AG08395 (cell line): ENCODE measurements at regions not wholly inside any gene's neighbourhood (a gene's known extent, or its start where the extent isn't known, plus 50 kb on each side); places are given as distances from the start of the nearest gene placed in this dataset.
A peak's percentile ranks its signal among the peaks of the same experiment; 100 is the strongest.
"Not testable (repeated sequence)": the region's sequence is repeated elsewhere in the genome, so short reads cannot be mapped to it uniquely, and the experiment has no call there.

Source experiments
- DNase-seq: peaks from one replicate; pipeline ENCODE4 v3.0.0; 2012; ENCODE audit warnings: mixed read lengths, low spot score

GRCh38 chr6:74715355-74716085, 490.3 kb downstream of the COL12A1 start:
- no peak for DNase-seq

DNA sequence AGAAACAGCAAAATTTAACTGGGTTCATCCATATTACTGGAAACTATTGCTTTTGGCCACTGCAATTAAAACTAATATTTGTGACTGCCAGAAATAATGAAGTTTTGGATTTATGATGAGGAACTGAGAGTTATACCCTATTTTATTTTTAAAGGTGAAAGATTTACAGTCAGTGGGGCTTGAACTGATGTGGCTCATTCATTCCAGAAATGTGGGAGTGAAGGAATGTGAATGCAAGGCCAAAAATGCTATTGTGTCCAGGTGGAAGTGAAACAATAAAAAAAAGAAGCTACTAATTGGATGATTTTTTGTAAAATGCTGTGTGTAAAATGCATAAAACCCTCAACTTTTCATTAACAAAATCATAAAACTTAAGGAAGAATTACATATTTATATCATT, 491.9 kb downstream of the COL12A1 start:
- no peak for DNase-seq

- peak; percentile 30 for DNase-seq
Observed at GRCh38 chr6:74705451-74705850, 500.4 kb downstream of the COL12A1 start.

DNA sequence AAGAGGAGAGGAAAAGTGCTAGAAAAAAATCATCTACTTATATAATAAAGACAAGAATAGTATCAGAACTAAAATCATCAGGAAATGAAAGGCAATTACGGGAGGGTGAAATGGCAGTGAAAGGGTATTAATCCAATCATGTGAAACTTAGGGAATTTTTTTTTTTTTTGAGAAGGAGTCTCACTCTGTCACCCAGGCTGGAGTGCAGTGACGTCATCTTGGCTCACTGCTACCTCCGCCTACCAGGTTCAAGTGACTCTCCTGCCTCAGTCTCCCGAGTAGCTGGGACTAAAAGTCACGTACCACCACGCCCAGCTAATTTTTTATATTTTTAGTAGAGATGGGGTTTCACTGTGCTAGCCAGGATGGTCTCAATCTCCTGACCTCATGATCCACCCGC, 501.3 kb downstream of the COL12A1 start:
- DNase-seq = not testable (repeated sequence)

DNA sequence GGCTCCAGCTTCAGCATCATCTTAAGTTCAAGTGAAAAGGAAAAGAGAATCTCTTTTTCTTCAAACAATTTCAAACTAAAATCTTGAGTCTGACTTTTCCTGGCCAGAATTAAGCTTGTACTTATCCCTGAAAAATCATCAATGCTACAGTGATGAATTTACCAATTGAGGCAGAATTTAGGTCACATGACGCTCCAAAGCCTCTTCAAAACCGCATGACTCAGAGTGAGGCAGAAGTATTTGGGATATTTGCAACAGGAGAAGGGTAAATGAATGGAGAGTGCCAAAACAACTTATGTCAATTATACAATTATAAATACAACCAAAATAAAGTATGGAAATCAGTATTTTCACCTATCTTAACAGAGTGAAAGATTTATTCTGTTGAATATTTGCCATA, 515.5 kb downstream of the COL12A1 start:
- no peak for DNase-seq

- no peak for DNase-seq
Observed at GRCh38 chr6:74689601-74690000, 516.3 kb downstream of the COL12A1 start.

DNA sequence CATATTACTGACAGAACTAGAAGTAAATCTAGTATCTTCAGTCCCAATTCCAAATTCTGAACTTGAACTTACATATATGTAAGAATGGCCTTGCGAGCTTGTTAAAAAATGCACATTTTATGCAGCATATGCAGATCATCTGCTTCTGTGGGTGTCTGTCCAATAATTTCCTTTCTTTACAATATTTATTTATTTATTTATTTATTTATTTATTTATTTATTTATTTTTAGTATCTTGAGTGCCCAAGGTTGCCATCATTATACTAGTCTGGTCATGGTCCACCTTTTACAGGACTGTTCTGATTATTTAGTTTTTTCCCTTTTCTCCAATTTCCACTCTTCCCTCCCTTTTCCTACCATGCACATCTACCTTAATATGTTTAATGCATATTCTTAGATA, 528.4 kb downstream of the COL12A1 start:
- no peak for DNase-seq

DNA sequence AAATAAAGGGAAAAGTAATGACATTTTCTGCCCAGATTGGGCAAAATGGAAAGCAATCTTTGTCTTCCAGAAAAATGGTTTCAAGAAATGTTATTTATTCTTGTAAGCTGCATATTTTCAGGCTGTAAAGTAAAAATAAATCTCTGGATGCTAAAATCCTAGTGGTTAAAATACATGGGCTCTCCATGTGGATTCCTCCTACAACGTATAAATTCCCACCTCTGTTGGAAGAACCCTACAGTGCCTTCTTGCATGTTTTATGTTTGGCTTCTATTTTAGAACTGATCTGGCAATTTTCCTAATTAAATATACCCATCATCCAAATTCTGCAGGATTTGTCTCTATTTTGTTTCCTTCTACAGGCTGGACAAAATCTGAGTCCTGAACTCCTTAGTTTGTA, 528.9 kb downstream of the COL12A1 start:
- no peak for DNase-seq

- DNase-seq = no peak
Observed at GRCh38 chr6:74674377-74674776, 531.5 kb downstream of the COL12A1 start.

DNA sequence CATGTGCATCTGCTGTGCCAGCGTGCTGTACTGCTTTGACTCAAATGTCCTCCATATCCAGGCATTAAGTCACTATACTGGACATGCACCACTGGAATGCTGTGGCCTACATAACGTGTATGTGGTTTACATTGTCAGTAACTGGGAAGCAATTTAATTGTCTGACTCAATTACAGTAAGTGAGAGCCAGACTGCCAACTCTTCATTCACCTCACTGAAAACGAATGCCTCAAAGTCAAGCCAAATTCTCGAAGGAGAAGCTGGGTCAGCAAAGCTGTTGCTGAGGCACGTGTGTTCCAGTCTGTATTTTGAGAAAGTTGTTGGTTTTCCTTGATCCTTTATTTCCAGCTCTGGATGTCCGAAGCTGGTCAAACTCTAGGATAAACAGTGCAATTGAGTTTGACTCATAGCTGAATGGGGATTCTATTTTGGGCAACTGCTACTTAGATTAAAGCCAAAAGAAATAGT, 534.3 kb downstream of the COL12A1 start:
- peak; percentile 78 for DNase-seq

- DNase-seq = no peak
Observed at GRCh38 chr6:74658391-74658790, 547.5 kb downstream of the COL12A1 start.

GRCh38 chr6:74657931-74658330, 547.9 kb downstream of the COL12A1 start:
- DNase-seq = no peak

GRCh38 chr6:74657011-74657410, 548.8 kb downstream of the COL12A1 start:
- peak; percentile 66 for DNase-seq

DNA sequence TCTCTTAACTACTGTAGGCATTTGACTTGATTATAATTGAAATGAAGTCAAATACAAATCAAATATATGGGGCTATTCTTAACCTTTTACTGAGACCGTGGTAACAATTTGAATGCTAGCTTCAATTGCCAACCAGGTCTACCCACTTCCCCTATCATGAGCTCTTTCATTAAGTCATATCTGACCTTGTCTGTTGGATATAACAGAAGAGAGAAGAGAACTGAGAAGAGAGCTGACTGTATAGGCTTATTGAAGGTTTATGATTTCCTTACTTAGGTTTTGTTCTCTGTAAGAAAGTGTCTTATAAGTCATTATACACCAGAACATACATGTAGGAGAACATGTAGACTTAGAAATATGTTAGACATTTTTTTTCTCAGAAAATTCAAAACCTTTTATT, 549.4 kb downstream of the COL12A1 start:
- DNase-seq = no peak

GRCh38 chr6:74654296-74654695, 551.6 kb downstream of the COL12A1 start:
- DNase-seq = no peak

GRCh38 chr6:74651948-74652842, 553.7 kb downstream of the COL12A1 start:
- DNase-seq = no peak

DNA sequence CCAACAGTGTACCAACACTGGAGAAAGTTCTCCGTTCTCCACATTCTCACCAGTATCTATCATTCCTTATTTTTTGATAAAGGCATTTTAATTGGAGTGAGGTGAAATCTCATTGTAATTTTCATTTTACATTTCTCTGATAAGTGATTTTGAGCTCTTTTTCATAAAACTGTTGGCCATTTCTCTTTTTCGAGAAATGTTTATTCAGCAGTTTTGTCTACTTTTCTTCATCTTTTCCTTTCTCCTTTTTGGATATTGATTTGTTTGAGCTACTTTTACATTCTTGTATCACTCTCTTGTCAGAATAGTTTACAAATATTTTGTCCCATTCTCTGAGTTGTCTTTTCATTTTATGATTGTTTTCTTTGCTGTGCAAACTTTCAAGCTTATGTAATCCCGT, 555.2 kb downstream of the COL12A1 start:
- DNase-seq = no peak

DNA sequence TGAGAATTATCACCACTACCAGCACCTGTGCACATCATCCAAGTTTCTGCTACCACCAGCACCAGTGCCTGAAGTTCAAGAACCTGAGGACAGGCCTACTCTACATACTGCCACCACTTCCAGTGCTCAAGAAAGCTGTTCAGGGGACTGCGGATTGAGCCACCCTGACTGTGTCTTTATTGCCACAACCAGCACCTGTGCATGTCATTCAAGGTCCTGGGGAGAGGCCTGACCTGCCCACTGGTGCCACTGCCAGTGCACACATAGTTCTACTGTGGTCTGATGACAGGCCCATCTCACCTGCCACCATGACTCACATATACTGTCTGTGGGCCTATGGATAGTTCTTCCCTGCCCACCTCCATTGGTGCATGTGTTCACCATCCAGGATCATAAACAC, 559.4 kb downstream of the COL12A1 start:
- no peak for DNase-seq

DNA sequence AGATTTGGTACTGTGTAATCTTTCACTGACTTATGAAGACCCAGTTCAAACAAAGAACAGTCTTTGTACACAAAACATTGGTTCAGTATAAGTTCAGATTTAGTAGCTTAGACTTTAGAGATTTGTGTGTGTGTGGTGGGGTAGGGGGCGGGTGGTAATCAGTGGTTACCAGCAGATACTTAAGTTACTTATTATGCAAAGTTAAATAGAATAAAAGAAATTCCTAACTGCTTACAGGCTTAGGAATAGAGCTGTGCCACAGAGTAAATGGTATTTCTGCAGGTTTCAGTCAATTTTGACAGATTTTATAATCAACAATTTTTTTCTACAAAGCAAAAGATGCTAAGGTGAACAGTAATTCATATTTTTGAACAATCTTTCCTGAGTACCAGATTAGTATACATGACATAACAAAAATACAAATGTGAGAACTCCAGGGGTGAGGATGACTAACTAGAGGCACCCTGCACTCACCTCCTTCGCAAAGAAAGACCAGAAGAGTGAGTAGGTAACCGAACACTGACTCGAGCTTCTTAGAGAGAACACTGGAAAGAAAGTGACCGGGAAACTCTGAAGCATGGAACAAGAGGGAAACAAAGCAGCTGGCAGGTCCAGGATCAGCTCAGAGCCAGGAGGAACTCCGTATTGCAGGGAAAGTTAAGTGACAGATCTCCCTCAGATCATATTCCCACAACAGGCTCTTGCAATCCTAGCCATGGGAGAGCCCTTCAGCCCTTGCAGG, 560.6 kb downstream of the COL12A1 start:
- DNase-seq = no peak

- no peak for DNase-seq
Observed at GRCh38 chr6:74642101-74642500, 563.8 kb downstream of the COL12A1 start.

GRCh38 chr6:74638412-74638811, 567.4 kb downstream of the COL12A1 start:
- peak; percentile 60 for DNase-seq

- DNase-seq = no peak
Observed at GRCh38 chr6:74632196-74632875, 573.5 kb downstream of the COL12A1 start.
